ENCODE measurements at regions not wholly inside any gene's neighbourhood (a gene's known extent, or its start where the extent isn't known, plus 50 kb on each side); places are given as distances from the start of the nearest gene placed in this dataset.

GRCh38 chr4:11118513-11118912 is 310.2 kb downstream of the HS3ST1 start:
- intact Hi-C loops (cut with DNase I): no loop called here
- Histone ChIP-seq H3K4me3 (no peak overlapping the region), H3K9me3 (no peaks in the 10 kb centered on the region), H3K36me3 (replicated peaks in 1 of 2; ENCODE audit: insufficient read depth in 1 of 2, low read depth in 2 of 2) (no peaks in the 10 kb centered on the region), H3K27me3 (no peaks in the 10 kb centered on the region), H3K27ac (no peak overlapping the region), H3K4me1 (no peaks in the 10 kb centered on the region)
- ATAC-seq: no peak
- 44 to 52% methylated on average over 2 of the region's 2 CpGs for WGBS, 2 donors
- DNase-seq: no peak
- TF ChIP-seq CTCF (IDR thresholded peaks at IDR 0.05) (no peak), POLR2A (IDR thresholded peaks at IDR 0.05) (no peak)

GRCh38 chr4:11116940-11117339 is 311.8 kb downstream of the HS3ST1 start:
- 69 to 72% methylated on average over 8 of the region's 8 CpGs for WGBS, 2 donors
- DNase-seq: no peak

GRCh38 chr4:11111876-11112275 is 316.8 kb downstream of the HS3ST1 start:
- WGBS, 2 donors: 0 to 11% methylated on average over 2 of the region's 2 CpGs
- intact Hi-C loops (cut with DNase I): no loop called here
- no peaks in the 10 kb centered on the region for H3K9me3 ChIP-seq
- no peak overlapping the region for H3K4me3 ChIP-seq
- H3K36me3 ChIP-seq (replicated peaks in 1 of 2; ENCODE audit: insufficient read depth in 1 of 2, low read depth in 2 of 2): no peaks in the 10 kb centered on the region
- H3K4me1 ChIP-seq: no peaks in the 10 kb centered on the region
- H3K27me3 ChIP-seq: no peaks in the 10 kb centered on the region
- DNase-seq (no peak), ATAC-seq (no peak)
- H3K27ac ChIP-seq: no peak overlapping the region
- TF ChIP-seq POLR2A (IDR thresholded peaks at IDR 0.05) (no peak), CTCF (IDR thresholded peaks at IDR 0.05) (no peak)

More at GRCh38 chr4:11116940-11117339, 311.8 kb downstream of the HS3ST1 start:
- Histone ChIP-seq H3K36me3 (replicated peaks in 1 of 2; ENCODE audit: insufficient read depth in 1 of 2, low read depth in 2 of 2) (no peaks in the 10 kb centered on the region), H3K27me3 (no peaks in the 10 kb centered on the region), H3K27ac (no peak overlapping the region), H3K9me3 (no peaks in the 10 kb centered on the region), H3K4me1 (no peaks in the 10 kb centered on the region), H3K4me3 (no peak overlapping the region)
- TF ChIP-seq CTCF (IDR thresholded peaks at IDR 0.05) (no peak), POLR2A (IDR thresholded peaks at IDR 0.05) (no peak)
- ATAC-seq: no peak
- intact Hi-C loops (cut with DNase I): no loop called here

- Histone ChIP-seq H3K4me1 (no peaks in the 10 kb centered on the region), H3K36me3 (replicated peaks in 1 of 2; ENCODE audit: insufficient read depth in 1 of 2, low read depth in 2 of 2) (no peaks in the 10 kb centered on the region), H3K27ac (no peak overlapping the region), H3K4me3 (no peak overlapping the region), H3K9me3 (no peaks in the 10 kb centered on the region), H3K27me3 (no peaks in the 10 kb centered on the region)
- ATAC-seq: no peak
- no peak for DNase-seq
- intact Hi-C loops (cut with DNase I): no loop called here
- WGBS, 2 donors: 20 to 32% methylated on average over 2 of the region's 2 CpGs
- TF ChIP-seq CTCF (IDR thresholded peaks at IDR 0.05): no peak
- TF ChIP-seq POLR2A (IDR thresholded peaks at IDR 0.05): no peak
Measured at GRCh38 chr4:11111370-11111769, 317.3 kb downstream of the HS3ST1 start.

GRCh38 chr4:11106759-11107158 is 321.9 kb downstream of the HS3ST1 start:
- Histone ChIP-seq H3K27me3 (no peaks in the 10 kb centered on the region), H3K4me1 (no peaks in the 10 kb centered on the region), H3K27ac (no peak overlapping the region), H3K36me3 (replicated peaks in 1 of 2; ENCODE audit: insufficient read depth in 1 of 2, low read depth in 2 of 2) (no peaks in the 10 kb centered on the region), H3K4me3 (no peak overlapping the region), H3K9me3 (no peaks in the 10 kb centered on the region)
- ATAC-seq (no peak), DNase-seq (no peak)
- 40 to 47% methylated on average over 2 of the region's 2 CpGs for WGBS, 2 donors
- intact Hi-C loops (cut with DNase I): no loop called here
- TF ChIP-seq POLR2A (IDR thresholded peaks at IDR 0.05) (no peak), CTCF (IDR thresholded peaks at IDR 0.05) (no peak)

Data from body of pancreas (tissue), 4 donors.